ENCODE measurements at regions not wholly inside any gene's neighbourhood (a gene's known extent, or its start where the extent isn't known, plus 50 kb on each side); places are given as distances from the start of the nearest gene placed in this dataset.
"Not testable (repeated sequence)": the region's sequence is repeated elsewhere in the genome, so short reads cannot be mapped to it uniquely, and the experiment has no call there.

DNA sequence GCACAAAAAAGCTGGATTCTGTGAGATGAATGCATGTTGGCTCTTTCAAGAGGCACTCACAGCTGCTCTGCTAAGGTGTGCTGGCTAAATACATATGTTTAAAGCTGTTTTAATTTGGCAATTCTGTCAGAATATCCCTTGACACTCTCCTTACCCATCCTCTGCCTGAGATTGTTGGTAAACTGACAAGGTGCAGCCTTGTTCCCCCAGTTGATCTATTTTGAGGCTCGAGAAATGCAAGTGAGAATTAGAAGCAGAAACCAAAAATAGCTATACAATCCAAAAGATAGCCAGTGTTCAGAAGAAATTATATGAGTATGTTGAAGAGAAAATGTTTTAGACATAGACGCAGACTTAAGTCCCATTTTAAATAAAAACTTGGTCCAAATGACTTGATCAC lies 971.7 kb upstream of the GYPC start:
- no peak for DNase-seq (ENCODE audit: low read depth in 2 of 3, low spot score in 1 of 3)

DNA sequence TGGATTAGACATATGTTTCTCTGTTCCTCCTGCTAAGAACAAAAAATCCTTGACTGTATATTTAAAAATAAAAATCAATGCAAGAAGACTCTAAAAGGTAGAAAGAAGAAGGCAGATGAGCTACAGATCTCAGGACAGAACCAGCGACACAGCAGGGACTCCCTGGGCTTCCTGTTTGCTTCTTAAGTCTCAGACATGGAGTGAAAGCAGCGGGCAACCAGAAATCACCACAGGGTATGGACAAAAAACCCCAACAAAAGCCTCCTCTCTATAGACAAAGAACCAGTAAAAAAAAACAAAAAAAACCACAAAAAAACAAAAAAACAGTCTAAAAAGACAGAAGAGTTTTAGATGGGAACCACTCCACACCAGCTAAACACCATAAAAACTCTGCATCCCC lies 971.0 kb upstream of the GYPC start:
- DNase-seq (ENCODE audit: low read depth in 2 of 3, low spot score in 1 of 3): no peak

DNA sequence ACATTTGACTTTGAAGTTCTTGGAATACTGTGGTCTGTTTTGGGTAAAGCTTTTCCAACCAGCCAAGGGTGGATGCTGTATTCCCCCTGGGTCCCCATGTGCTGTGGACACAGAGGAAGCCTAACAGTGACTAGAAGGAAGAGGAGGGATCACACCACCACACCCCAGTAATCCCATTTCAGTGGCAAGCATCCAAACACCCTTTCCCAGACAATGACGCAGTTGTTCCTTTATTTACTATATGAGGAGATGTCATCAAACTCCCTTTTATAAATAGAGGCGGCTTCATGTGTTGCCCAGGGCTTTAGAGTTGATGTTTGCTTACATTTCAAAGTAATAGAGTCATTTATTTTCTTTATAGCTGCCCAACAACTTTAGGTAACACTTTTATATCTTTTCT lies 959.4 kb upstream of the GYPC start:
- no peak for DNase-seq (ENCODE audit: low read depth in 2 of 3, low spot score in 1 of 3)

DNA sequence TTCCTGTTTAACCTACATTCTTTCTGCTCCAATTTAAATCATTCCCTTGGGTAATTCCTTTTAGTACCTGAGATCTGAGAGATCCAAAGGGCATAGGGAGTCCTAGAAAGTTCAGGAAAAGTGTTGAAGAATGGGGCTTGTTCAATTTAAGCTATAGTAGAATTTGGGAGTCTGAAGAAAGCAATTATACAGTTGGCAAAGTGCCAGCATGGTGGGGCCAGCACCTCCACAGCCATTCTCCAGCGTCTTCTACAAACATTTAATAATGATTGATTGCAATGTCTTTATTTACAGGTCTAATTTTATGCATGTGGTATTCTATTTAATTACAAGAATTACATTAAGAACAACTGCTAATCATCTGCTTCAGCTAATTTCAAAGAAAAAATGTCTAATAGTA lies 957.7 kb upstream of the GYPC start:
- no peak for DNase-seq (ENCODE audit: low read depth in 2 of 3, low spot score in 1 of 3)

DNA sequence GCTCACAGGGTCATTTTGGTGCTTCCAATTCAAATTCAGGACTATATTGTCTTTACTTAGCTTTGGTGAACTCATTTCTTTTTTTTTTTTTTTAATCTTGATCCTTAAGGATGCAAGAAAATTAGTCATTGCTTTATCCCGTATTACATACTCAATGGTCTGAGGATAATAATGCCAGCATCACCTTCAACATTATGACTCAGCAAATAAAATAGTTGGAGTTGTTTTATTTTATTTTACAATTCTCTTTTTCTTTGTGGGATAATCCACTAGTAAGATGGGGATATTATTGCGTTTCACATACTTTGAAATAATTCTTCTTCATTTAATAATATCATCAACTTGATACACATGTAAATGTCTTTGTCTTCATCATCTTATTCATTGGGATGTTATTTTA lies 954.9 kb upstream of the GYPC start:
- no peak for DNase-seq (ENCODE audit: low read depth in 2 of 3, low spot score in 1 of 3)

DNA sequence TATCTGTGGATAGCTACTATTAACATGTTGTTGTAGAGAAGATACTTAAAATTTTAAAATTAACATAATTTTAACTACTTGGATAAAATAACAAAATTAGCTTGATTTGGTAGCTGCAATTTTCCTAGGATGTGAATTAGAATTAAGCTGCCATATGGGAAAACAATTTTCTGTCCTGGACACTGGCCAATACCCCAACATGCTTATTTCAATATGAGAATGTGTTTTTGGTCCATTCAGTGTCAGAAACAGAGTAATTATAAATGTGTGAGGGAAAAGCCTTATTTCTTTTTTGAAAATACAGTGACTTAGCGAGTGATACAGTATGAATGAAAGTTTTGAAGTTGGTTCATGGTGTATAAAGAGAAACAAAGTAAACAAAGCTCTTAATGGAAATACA lies 948.3 kb upstream of the GYPC start:
- no peak for DNase-seq (ENCODE audit: low read depth in 2 of 3, low spot score in 1 of 3)

DNA sequence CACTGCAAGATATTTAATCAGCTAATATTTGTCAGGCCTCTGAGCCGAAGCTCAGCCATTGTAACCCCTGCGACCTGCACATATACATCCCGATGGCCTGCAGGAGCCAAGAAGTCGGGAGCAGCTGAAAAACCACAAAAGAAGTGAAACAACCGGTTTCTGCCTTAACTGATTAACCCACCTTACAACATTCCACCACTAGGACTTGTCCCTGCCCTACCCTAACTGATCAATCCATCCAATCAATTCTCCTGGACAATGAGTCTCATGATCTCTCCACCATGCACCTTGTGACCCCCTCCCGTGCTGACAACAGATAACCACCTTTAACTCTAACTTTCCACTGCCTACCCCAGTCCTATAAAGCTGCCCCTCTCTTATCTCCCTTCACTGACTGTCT lies 945.4 kb upstream of the GYPC start:
- no peak for DNase-seq (ENCODE audit: low read depth in 2 of 3, low spot score in 1 of 3)

DNA sequence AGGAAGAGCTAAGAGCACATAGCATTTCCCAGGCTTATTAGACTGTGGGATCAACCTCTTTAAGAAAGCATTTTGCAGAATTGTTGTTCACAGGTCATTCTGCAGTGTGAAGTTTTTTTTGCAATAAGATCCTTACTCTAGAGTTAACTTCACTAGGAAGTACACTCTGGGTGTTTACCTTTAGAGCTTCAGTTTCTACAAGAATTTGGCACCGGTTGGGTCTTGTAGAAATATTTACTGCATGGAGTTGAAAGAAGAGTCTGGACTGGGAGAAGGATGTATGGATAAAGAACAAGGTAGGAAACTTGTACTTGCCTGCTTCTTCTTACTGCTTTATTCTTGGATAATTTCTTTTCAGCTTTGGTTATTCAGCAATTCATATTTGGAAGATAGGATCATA lies 944.9 kb upstream of the GYPC start:
- no peak for DNase-seq (ENCODE audit: low read depth in 2 of 3, low spot score in 1 of 3)

DNA sequence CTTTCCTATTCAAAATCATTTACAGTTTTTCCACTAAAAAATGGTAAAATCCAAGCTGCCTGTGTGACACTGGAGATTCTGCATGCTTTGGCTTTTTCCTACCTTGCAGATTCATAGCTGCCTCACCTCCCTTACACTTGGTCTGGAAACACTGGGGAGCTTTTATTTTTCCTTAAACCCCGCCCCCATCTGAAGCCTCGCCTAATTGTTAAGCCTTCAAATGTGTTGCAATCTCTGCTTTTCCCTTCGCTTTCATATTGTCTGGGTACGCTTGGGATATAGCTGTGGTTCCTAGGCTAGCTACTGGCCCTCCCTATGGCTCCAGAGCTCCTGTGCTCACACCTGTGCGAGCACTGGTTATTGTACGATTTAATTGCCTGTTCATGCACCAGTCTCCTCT lies 942.4 kb upstream of the GYPC start:
- no peak for DNase-seq (ENCODE audit: low read depth in 2 of 3, low spot score in 1 of 3)

DNA sequence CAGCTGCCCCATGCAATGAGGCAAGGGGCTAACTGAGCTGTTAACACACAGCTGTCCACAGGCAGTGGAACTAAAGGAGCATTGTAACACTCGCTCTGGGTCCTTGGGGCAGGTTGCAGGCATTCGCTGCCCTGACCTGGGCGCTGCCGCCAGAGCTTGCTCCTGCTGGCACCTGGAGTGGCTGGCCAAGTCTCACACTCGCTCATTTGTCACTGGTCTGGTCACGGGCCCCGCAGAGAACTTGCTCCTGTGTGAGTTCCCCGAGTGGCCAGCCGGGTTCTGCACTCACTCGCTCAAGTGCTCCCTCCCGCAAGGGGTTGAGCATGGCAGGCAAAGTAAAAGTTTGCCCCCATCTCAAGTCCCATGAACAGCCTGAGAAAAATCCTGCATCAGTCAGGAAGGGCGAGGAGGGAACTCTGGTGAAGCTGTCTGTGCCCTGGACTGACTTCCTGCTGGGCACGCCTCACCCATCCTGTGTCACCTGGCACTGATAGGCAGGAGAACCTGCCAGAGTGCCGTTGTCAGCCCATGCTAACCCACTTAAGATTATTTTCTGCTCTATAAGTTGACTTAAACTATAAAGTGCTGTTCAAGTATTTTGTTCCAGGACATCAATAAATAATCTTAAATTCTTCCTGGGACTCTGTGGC lies 934.8 kb upstream of the GYPC start:
- no peak for DNase-seq (ENCODE audit: low read depth in 2 of 3, low spot score in 1 of 3)

DNA sequence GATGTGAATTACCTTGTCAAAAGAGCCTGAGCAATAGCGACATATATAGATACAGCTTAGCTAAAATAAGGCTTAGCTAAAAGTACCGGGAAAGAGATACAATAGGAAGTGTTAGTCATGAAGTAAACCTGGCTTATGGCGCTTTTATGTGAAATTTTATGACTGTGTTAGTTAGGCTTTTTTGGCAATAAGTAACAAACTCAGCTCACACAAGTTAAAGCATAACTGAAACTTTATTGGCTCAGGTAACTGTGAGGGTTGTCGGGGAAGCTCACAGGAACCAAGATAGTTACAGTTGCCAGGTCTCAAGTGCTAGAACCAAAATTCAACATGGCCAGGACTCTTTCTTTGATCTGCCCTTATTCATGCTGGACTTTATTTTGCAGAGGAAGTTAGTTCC lies 925.0 kb upstream of the GYPC start:
- no peak for DNase-seq (ENCODE audit: low read depth in 2 of 3, low spot score in 1 of 3)

DNA sequence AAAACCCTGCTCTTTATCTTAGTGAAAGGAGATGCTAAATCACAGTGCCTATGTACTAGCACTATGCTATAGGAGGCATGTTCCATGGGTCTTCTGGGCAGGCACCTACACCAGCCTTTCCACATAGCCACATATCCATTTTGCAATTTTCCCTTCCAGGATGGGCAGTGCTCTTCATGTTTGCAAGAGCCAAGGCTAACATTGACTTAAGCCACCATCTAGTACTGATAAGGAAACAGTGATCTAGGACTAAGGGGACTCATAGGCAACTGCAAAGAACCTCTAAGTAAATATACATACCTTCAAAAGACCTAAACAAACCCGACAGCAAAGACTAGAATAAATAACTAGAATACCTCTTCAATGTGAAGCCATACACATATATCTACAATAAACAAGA lies 919.7 kb upstream of the GYPC start:
- no peak for DNase-seq (ENCODE audit: low read depth in 2 of 3, low spot score in 1 of 3)

DNA sequence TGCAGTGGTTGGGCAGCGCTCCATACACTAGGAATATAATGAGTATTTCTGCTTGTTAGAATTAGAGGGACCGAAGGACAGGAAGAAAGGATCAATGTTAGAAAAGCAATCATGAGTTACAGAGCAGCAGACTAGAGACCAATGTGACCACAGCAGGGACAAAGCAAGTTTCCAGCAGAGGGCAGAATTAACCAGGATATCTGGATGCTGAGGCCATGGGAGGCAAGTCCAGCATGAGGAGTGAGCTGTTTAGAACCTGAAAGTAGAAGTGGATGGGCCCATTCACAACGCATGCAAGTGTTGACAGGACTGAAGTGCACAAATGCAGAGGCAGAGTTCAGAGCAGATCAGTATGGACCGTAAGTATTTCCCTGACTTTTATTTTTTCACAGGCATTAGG lies 910.4 kb upstream of the GYPC start:
- no peak for DNase-seq (ENCODE audit: low read depth in 2 of 3, low spot score in 1 of 3)

DNA sequence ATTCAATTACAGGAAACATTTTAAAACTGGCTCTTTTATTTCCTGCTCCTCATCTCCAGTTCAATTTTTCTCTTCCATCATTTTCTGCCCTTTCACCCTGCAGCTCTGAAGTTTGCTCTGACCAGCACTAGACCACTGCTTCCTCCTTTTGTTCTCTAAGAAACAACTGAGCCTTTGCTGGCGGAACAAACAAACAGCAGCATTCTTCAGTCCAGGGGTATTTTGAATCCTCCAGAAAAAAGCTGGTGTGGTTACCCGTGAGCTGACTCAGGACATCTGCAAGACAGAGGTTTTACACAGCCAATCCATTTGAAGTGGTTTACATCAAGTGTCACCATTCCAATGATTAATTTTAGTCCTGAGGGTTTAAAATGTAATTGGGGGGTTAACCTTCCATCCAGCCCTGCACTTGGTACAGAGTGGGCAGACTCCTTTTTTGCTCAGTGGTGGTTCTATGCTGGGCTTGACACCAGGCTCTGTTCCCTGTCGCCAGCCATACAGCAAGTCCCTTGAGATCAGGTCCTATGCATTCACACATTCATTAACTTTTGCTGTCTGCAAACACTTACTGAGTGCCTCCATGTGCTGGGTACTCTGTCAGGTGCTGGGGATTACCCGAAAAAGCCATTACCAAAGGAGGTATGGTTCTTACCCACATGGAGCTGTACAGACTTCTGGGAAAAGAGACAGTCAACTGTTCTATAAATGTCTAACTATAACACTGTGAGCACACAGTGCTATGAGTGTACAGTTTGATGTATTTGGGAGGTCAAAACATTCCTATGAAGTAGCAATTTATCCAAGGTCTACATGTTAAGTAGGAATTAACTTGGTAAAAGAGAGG lies 909.4 kb upstream of the GYPC start:
- no peak for DNase-seq (ENCODE audit: low read depth in 2 of 3, low spot score in 1 of 3)

DNA sequence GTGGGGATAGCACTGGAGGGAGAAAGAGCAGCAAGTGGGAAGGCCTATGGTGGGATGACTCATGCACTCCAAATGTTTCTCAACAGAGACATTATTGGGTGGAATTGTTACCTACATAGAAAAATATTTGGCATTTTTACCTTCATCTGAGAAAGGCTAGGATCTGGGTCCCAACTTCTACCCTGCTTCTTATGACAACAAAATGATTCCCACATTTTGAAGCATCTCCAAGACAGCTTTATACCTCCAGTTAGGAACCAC lies 908.9 kb upstream of the GYPC start:
- no peak for DNase-seq (ENCODE audit: low read depth in 2 of 3, low spot score in 1 of 3)

DNA sequence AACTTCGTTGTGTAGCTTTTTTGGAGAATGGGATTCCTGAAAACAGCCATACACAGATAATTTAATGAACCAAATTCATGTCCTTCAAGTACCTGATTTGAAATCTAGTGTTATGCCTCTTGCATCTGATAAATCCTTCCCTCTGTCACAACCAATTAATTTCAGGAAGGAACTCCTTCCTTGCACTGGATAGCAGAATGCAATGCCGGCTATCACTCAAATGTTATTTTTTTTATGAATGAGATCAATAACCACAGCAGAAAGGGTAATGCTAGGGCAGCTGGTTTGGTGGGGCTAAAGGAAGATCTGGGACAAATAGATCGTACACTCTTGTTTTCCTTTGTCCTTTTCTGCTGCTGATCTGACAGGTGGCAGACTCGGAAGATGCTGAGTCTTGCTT lies 899.5 kb upstream of the GYPC start:
- DNase-seq (ENCODE audit: low read depth in 2 of 3, low spot score in 1 of 3): no peak

DNA sequence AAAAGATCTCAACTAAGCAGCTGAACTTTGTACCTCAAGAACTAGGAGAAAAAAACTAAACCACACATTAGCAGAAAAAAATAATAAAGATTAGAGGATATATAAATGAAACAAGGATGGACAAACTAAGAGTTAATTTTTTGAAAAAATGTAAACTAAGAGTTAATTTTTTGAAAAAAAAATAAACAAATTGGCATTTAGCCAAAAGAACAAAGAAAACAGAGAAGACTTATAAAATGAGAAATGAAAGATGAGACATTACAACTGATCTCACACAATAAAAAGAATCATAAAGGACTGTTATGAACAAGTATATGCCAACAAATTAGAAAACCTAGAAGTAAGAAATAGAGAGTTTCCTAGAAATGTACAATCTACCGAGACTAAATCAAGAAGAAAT lies 859.2 kb upstream of the GYPC start:
- DNase-seq (ENCODE audit: low read depth in 2 of 3, low spot score in 1 of 3): no peak

DNA sequence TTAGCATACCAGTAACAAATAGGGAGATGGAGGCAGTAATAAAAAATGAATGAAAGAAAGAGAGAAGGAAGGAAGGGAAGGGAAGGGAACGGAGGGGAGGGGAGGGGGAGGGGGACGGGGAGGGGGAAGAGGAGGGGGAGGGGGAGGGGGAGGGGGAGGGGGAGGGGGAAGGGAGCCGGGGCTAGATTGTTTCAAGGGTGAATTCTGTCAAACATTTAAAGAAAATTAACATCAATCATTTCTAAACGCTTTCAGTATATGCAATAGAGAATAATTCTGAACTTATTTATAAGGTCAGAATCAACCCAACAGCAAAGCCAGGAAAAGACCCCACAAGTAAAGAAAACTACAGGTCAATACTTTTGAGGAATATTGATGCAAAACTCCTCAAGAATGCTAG lies 858.8 kb upstream of the GYPC start:
- no peak for DNase-seq (ENCODE audit: low read depth in 2 of 3, low spot score in 1 of 3)

DNA sequence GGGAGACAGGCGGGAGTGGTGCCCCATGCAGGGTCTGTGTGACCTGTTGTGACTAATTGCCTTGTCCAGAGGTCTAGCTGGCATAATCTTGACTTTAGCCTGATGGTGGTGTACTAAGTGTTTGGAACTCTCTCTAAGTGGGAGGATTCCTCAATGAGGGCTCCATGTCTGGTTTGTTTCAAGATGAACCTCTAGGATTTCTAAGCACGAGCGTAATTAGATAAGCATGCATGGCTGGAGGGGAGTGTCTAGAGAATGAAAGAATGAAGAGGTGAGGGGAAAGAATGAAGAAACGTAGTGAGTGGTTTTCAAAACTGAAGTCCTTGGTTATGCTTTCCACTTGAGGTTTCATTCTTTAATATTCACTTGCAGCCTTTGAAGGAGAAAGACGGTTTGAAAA lies 833.2 kb upstream of the GYPC start:
- DNase-seq (ENCODE audit: low read depth in 2 of 3, low spot score in 1 of 3): no peak

DNA sequence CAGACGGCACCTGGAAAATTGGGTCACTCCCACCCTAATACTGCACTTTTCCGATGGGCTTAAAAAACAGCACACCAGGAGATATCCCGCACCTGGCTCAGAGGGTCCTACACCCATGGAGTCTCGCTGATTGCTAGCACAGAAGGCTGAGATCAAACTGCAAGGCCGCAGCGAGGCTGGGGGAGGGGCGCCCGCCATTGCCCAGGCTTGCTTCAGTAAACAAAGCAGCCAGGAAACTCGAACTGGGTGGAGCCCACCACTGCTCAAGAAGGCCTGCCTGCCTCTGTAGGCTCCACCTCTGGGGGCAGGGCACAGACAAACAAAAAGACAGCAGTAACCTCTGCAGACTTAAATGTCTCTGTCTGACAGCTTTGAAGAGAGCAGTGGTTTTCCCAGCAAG lies 830.2 kb upstream of the GYPC start:
- not testable (repeated sequence) for DNase-seq (ENCODE audit: low read depth in 2 of 3, low spot score in 1 of 3)

DNA sequence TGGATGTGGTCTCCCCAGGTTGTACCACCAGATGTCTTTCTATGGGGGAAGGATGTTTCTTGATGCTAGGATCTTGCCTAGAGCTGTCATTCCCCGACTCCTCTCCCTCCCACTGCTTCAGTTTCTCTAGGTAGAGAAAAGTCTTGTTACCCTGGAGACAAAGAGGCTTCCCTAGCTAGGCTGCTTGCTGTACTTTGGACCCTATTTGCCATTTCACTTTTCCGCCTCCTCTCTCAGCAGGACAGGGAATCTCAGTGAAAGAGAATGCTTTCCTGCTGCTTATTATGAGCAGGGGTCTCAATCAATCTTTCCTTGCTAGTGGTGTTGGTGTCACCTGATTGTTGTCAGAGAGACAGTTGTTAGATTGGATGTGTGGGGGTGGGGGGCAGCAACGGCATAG lies 818.8 kb upstream of the GYPC start:
- DNase-seq (ENCODE audit: low read depth in 2 of 3, low spot score in 1 of 3): no peak

DNA sequence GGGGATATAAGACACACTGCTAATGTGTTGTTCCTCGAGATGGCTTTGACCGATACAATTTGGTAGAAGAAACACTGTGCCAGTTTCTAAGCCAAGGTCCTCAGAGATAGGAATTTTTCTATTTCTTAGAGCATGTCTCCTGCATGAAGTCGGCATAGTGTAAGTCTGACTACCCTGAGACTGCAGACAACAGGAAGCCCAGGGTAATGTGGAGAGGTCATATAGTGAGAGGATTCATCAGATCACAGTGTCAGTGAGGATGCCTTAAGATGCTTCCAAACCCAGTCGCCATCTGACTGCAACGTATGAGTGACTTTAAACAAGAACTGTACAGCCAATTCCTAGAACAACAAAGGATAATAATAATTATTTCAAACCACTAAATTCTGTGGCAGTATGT lies 818.3 kb upstream of the GYPC start:
- no peak for DNase-seq (ENCODE audit: low read depth in 2 of 3, low spot score in 1 of 3)

DNA sequence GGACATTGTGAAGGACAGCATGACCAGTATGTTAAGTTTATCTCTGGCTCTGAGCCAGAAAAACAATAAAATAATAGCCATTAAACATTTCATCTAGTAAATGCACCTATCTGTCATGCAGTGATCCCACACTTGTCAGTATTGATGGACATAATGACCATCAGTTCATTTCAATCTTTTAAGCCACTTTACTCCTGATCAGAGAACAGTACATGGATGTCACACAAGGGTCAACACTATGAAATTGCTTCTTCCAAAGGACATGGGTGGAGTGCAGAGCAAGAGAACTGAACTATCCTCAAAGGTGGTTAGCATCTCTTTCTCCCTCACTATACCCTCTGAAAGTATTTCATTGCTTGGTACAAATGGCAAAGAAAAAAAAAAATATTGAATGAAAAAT lies 816.0 kb upstream of the GYPC start:
- no peak for DNase-seq (ENCODE audit: low read depth in 2 of 3, low spot score in 1 of 3)

Data from stimulated activated CD4-positive, alpha-beta T cell treated with anti-CD3 and anti-CD28 coated beads, Interleukin-12 subunit alpha, Interleukin-12 subunit beta, amount 100 ng/mL, for 48 hours (primary cell).